Heart left ventricle (tissue), 13 donors: ENCODE measurements at regions not wholly inside any gene's neighbourhood (a gene's known extent, or its start where the extent isn't known, plus 50 kb on each side); places are given as distances from the start of the nearest gene placed in this dataset.

Experiments used
- CTCF ChIP-seq, 12 donors: fragments of 200-600 bp; sonication (generic) in 4 of 12; IDR thresholded peaks; one replicate each; pipeline versions ENCODE4 v1.5.0 to v1.8.0; 2018 to 2022; ENCODE audit warnings: antibody characterized with exemption in 12 of 12, mild to moderate bottlenecking in 5 of 12
- POLR2A ChIP-seq, 2 donors: fragments of 450-650 bp; IDR thresholded peaks; one replicate each; pipeline ENCODE4 v1.6.1; 2017; ENCODE audit warnings: antibody characterized with exemption in 2 of 2, mild to moderate bottlenecking in 2 of 2, moderate library complexity in 2 of 2
- donor health status: ischemic (EF 13 %, LVEDD 7.1; RV severe dilation, severe dysfunction).
- donor health status: DM: no; HTN: yes; CAD: no.
- donor health status: DM: no; HTN: no; CAD: no.
- donor health status: ischemic (EF 25% LVEDD 6.9; RV normal size, moderate dysfunction).
- donor health status: ischemic (EF 25% LVEDD 5.7; RV mildly dilated, moderate dysfunction).
- donor health status: ischemic (EF 35%, LVEDD 5.7; RV mildly dilated, moderate dysfunction).
- donor health status: nonischemic (EF 11% LVEDD 7.7; RV severe dilation, severe dysfunction).
- donor health status: DM: yes; HTN: yes; CAD: no.
- donor health status: PGD.
- donor health status: ischemic (EF 29% LVEDD 5.4; RV normal size, mild dysfunction).
- donor health status: nonischemic (EF 23%, LVEDD 6.1; RV moderate dilation, normal function).

GRCh38 chr13:106089261-106089980 lies 446.0 kb downstream of the EFNB2 start:
- no peak for TF ChIP-seq POLR2A (IDR thresholded peaks at IDR 0.05)
- TF ChIP-seq CTCF (IDR thresholded peaks at IDR 0.05): no peak
